ENCODE measurements at regions not wholly inside any gene's neighbourhood (a gene's known extent, or its start where the extent isn't known, plus 50 kb on each side); places are given as distances from the start of the nearest gene placed in this dataset.

- Histone ChIP-seq H3K27me3 (ENCODE audit: low read length) (no peaks in the 10 kb centered on the region), H3K27ac (ENCODE audit: low read length) (no peak overlapping the region), H3K9me2 (replicated peaks; ENCODE audit: low read length) (no peaks in the 10 kb centered on the region), H3F3A (ENCODE audit: low read length, unreplicated experiment) (no peaks in the 10 kb centered on the region), H3K4me2 (ENCODE audit: low read length) (no peak overlapping the region), H4K20me1 (ENCODE audit: low read length) (no peaks in the 10 kb centered on the region), H3K36me3 (ENCODE audit: low read depth, low read length) (no peaks in the 10 kb centered on the region), H3K79me2 (ENCODE audit: low read length) (no peaks in the 10 kb centered on the region), H3K9ac (ENCODE audit: low read length) (no peak overlapping the region), H3K9me3 (ENCODE audit: low read length) (no peaks in the 10 kb centered on the region), H2AFZ (ENCODE audit: low read length) (no peak overlapping the region), H3K4me3 (ENCODE audit: low read length) (no peak overlapping the region), H3K4me1 (ENCODE audit: insufficient read depth, low read length) (peaks cover 4% of the 10 kb centered on the region)
- intact Hi-C loops (cut with micrococcal nuclease) = no loop called here
- CTCF ChIA-PET = no interaction called here
- BruUV-seq (replicated peaks) = no TSS peak
- ATAC-seq = no peak
- POLR2A ChIA-PET (ENCODE audit: unreplicated experiment) = no interaction called here
- TF ChIP-seq EZH2phosphoT487 (IDR thresholded peaks at IDR 0.05; ENCODE audit: borderline replicate concordance, low read length) = no peak
- TF ChIP-seq CTCF (conservative IDR thresholded peaks at IDR 0.05; ENCODE audit: low read depth, low read length) = no peak
- no peak for TF ChIP-seq EZH2 (IDR thresholded peaks at IDR 0.05; ENCODE audit: low read length, unreplicated experiment)
- no peak for DNase-seq
Observed at GRCh38 chr2:146241023-146241422, 1603.8 kb upstream of the ACVR2A start.

DNA sequence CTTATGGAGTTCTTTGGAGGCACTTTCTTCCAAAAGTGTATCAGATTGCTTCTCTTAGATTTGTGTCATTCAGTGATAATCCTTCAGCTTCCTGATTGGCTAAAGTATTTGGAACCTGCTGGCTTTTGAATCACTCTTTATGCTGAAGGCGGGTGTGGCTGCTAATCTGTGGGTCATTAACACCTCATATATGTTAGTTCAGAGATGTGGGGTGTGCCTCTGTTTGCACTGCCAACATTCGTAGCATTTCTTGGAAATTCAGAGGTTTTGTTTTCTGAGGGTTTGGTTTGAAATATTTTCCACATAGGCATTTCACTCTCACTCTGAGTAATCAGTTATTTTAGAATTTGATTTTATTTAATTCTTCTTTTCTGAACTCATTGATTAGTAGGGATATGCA is 1604.4 kb upstream of the ACVR2A start:
- Histone ChIP-seq H3K79me2 (ENCODE audit: low read length) (no peaks in the 10 kb centered on the region), H3K4me1 (ENCODE audit: insufficient read depth, low read length) (no peaks in the 10 kb centered on the region), H4K20me1 (ENCODE audit: low read length) (no peaks in the 10 kb centered on the region), H3K9me3 (ENCODE audit: low read length) (no peaks in the 10 kb centered on the region), H3K4me2 (ENCODE audit: low read length) (no peak overlapping the region), H3K36me3 (ENCODE audit: low read depth, low read length) (no peaks in the 10 kb centered on the region), H2AFZ (ENCODE audit: low read length) (no peak overlapping the region), H3K9me2 (replicated peaks; ENCODE audit: low read length) (no peaks in the 10 kb centered on the region), H3K4me3 (ENCODE audit: low read length) (no peak overlapping the region), H3F3A (ENCODE audit: low read length, unreplicated experiment) (no peaks in the 10 kb centered on the region), H3K27me3 (ENCODE audit: low read length) (no peaks in the 10 kb centered on the region), H3K27ac (ENCODE audit: low read length) (no peak overlapping the region), H3K9ac (ENCODE audit: low read length) (no peak overlapping the region)
- ChIA-PET POLR2A (ENCODE audit: unreplicated experiment) (no interaction called here), CTCF (no interaction called here)
- intact Hi-C loops (cut with micrococcal nuclease) = no loop called here
- BruUV-seq (replicated peaks) = no TSS peak
- no peak for TF ChIP-seq CTCF (conservative IDR thresholded peaks at IDR 0.05; ENCODE audit: low read depth, low read length)
- TF ChIP-seq EZH2phosphoT487 (IDR thresholded peaks at IDR 0.05; ENCODE audit: borderline replicate concordance, low read length) = no peak
- no peak for TF ChIP-seq EZH2 (IDR thresholded peaks at IDR 0.05; ENCODE audit: low read length, unreplicated experiment)
- no peak for ATAC-seq
- no peak for DNase-seq

GRCh38 chr2:146239392-146240135 is 1605.3 kb upstream of the ACVR2A start:
- ChIA-PET CTCF (no interaction called here), POLR2A (ENCODE audit: unreplicated experiment) (no interaction called here)
- no TSS peak for BruUV-seq (replicated peaks)

More at GRCh38 chr2:146239392-146240135, 1605.3 kb upstream of the ACVR2A start:
- no peak overlapping the region for H2AFZ ChIP-seq (ENCODE audit: low read length)
- intact Hi-C loops (cut with micrococcal nuclease) = no loop called here
- no peak overlapping the region for H3K4me3 ChIP-seq (ENCODE audit: low read length)
- no peaks in the 10 kb centered on the region for H3K9me3 ChIP-seq (ENCODE audit: low read length)
- DNase-seq (no peak), ATAC-seq (no peak)
- H3K79me2 ChIP-seq (ENCODE audit: low read length) = no peaks in the 10 kb centered on the region
- no peak overlapping the region for H3K9ac ChIP-seq (ENCODE audit: low read length)
- no peaks in the 10 kb centered on the region for H4K20me1 ChIP-seq (ENCODE audit: low read length)
- no peaks in the 10 kb centered on the region for H3K27me3 ChIP-seq (ENCODE audit: low read length)
- no peaks in the 10 kb centered on the region for H3F3A ChIP-seq (ENCODE audit: low read length, unreplicated experiment)
- H3K27ac ChIP-seq (ENCODE audit: low read length) = no peak overlapping the region
- H3K4me1 ChIP-seq (ENCODE audit: insufficient read depth, low read length) = no peaks in the 10 kb centered on the region
- no peak overlapping the region for H3K4me2 ChIP-seq (ENCODE audit: low read length)
- TF ChIP-seq EZH2 (IDR thresholded peaks at IDR 0.05; ENCODE audit: low read length, unreplicated experiment) = no peak
- TF ChIP-seq EZH2phosphoT487 (IDR thresholded peaks at IDR 0.05; ENCODE audit: borderline replicate concordance, low read length) = no peak
- TF ChIP-seq CTCF (conservative IDR thresholded peaks at IDR 0.05; ENCODE audit: low read depth, low read length) = no peak
- H3K9me2 ChIP-seq (replicated peaks; ENCODE audit: low read length) = no peaks in the 10 kb centered on the region
- H3K36me3 ChIP-seq (ENCODE audit: low read depth, low read length) = no peaks in the 10 kb centered on the region

Data from PC-3 (cell line).